ENCODE measurements at regions not wholly inside any gene's neighbourhood (a gene's known extent, or its start where the extent isn't known, plus 50 kb on each side); places are given as distances from the start of the nearest gene placed in this dataset.

- FAIRE-seq (no peak), DNase-seq (ENCODE audit: low read depth, low spot score) (no peak)
- Histone ChIP-seq H2AFZ (ENCODE audit: low read depth, low read length) (no peak overlapping the region), H4K20me1 (replicated peaks; ENCODE audit: control insufficient read depth, extremely low read depth, insufficient read depth, low read length) (no peaks in the 10 kb centered on the region), H3K79me2 (ENCODE audit: control insufficient read depth, insufficient read depth, low read length) (no peaks in the 10 kb centered on the region), H3K36me3 (ENCODE audit: control insufficient read depth in 2 of 2, extremely low read depth in 1 of 2, insufficient read depth in 2 of 2, low read length in 2 of 2) (no peaks in the 10 kb centered on the region), H3K27me3 (ENCODE audit: control insufficient read depth in 2 of 2, insufficient read depth in 2 of 2, low read length in 2 of 2) (no peaks in the 10 kb centered on the region), H3K9ac (replicated peaks; ENCODE audit: extremely low read depth, insufficient read depth, low read length) (no peak overlapping the region), H3K4me2 (ENCODE audit: insufficient read depth, low read length) (no peak overlapping the region), H3K9me1 (replicated peaks; ENCODE audit: control insufficient read depth, extremely low read depth, insufficient read depth, low read length) (no peaks in the 10 kb centered on the region), H3K27ac (ENCODE audit: insufficient read depth, low read depth, low read length) (no peak overlapping the region), H3K4me3 (replicated peaks in 1 of 3; ENCODE audit: insufficient read depth in 1 of 3, low read depth in 1 of 3, low read length in 3 of 3) (no peak overlapping the region), H3K9me3 (replicated peaks; ENCODE audit: control insufficient read depth, insufficient read depth, low read length) (peaks cover 1% of the 10 kb centered on the region), H3K4me1 (ENCODE audit: control insufficient read depth, extremely low read depth, insufficient read depth, low read length) (no peaks in the 10 kb centered on the region)
- dilution Hi-C loops (cut with MboI; ENCODE audit: extremely low pct_ligation_motif_present, low sequenced_read_pairs) (no loop called here), intact Hi-C loops (cut with micrococcal nuclease) (no loop called here)
- ChIA-PET CTCF (no interaction called here), POLR2A (no interaction called here)
- no peak for TF ChIP-seq FOS (IDR thresholded peaks at IDR 0.05; ENCODE audit: borderline replicate concordance, insufficient read depth, low read length)
- no peak for TF ChIP-seq MYC (IDR thresholded peaks at IDR 0.05; ENCODE audit: low read depth, low read length)
- TF ChIP-seq JUN (IDR thresholded peaks at IDR 0.05; ENCODE audit: borderline replicate concordance, insufficient read depth, insufficient read length, low read depth) = no peak
- TF ChIP-seq EZH2 (IDR thresholded peaks at IDR 0.05; ENCODE audit: borderline replicate concordance, low read depth, low read length, severe bottlenecking) = no peak
- TF ChIP-seq CTCF (IDR thresholded peaks at IDR 0.05; ENCODE audit: extremely low read depth in 1 of 2, insufficient read depth in 1 of 2, low read depth in 1 of 2, low read length in 2 of 2) = no peak
- BruUV-seq (replicated peaks) = no TSS peak
Measured at GRCh38 chr4:105022811-105023667, 123.6 kb upstream of the TET2 start.

Measured in endothelial cell of umbilical vein (primary cell).